Activated T-cell treated with anti-CD3 and anti-CD28 coated beads, Interleukin-2, amount 50 U/mL, for 72 hours (primary cell): ENCODE measurements at regions not wholly inside any gene's neighbourhood (a gene's known extent, or its start where the extent isn't known, plus 50 kb on each side); places are given as distances from the start of the nearest gene placed in this dataset.

Experiments used
- ATAC-seq, 2 donors: fragments of 150-1000 bp; cut with Tn5 transposase; replicated peaks in 1 of 2; 2 replicates each; pipeline ENCODE4 v1.10.0; 2021; ENCODE audit warnings: moderate library complexity in 2 of 2, mild to moderate bottlenecking in 1 of 2
- DNase-seq, 2 donors: peaks; one replicate each; pipeline ENCODE4 v3.0.0; 2021 to 2022; ENCODE audit warnings: mixed read lengths in 1 of 2
- H3K27ac Mint-ChIP-seq: one replicate; pipeline ENCODE4 v1.8.0; 2022; ENCODE audit warnings: mild to moderate bottlenecking, moderate library complexity, mixed read lengths
- H3K27me3 Mint-ChIP-seq: one replicate; pipeline ENCODE4 v1.8.0; 2022; ENCODE audit warnings: low read depth, mixed read lengths
- H3K36me3 Mint-ChIP-seq, 2 donors: one replicate each; pipeline ENCODE4 v1.8.0; 2022; ENCODE audit warnings: mixed read lengths in 2 of 2, mild to moderate bottlenecking in 1 of 2; ENCODE audit not compliant: insufficient read depth in 2 of 2
- H3K4me1 Mint-ChIP-seq: one replicate; pipeline ENCODE4 v1.8.0; 2022; ENCODE audit warnings: low read depth, mixed read lengths
- H3K4me3 Mint-ChIP-seq, 2 donors: one replicate each; pipeline ENCODE4 v1.8.0; 2022; ENCODE audit warnings: mild to moderate bottlenecking in 2 of 2, mixed read lengths in 2 of 2, moderate library complexity in 2 of 2
- H3K9me3 Mint-ChIP-seq, 2 donors: one replicate each; pipeline ENCODE4 v1.8.0; 2022; ENCODE audit warnings: mixed read lengths in 2 of 2

DNA sequence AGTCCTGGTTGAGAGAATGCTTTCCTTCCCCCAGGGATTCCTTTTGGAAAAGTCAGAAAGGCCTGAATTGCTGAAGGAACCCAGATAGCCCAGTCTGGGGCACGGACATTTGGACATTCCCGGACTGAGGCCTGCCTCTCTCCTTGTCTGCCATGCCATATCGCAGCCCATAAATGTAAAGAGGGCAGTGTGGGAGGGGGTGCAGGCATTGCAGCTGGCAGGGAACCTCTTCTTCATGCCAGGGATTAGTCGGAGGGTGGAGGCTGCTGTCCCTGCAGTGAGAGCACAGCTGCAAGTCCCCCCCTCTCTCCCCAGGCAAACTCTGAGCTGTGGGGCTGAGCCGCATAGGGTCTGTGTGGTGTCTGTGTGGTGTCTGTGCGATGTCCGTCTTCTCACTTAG is 486.0 kb upstream of the MKI67 start:
- Mint-ChIP-seq H3K36me3 (no peaks in the 10 kb centered on the region), H3K9me3 (peaks cover 0 to 1% of the 10 kb centered on the region in 2 donors), H3K4me1 (no peaks in the 10 kb centered on the region), H3K27me3 (no peaks in the 10 kb centered on the region), H3K4me3 (no peak overlapping the region), H3K27ac (no peak overlapping the region)
- no peak for DNase-seq
- no peak for ATAC-seq

DNA sequence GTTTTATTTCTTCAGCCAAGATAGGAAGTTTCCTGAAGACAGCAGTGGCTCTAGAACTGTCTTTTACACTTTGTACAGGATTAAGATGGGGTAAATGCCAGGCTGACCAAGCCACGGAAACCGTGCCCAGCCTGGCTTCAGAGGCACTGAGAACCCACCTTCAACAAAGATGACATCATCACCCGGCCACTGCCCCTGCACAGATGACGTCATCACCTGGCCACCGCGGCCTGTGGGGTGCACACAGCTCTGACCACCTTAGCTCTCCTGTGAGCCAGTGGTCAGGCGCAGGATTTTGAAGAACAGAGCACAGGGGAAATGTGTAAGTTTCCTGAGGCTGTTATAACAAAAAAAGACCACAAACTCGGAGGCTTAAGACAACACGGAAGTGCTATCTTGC is 486.4 kb upstream of the MKI67 start:
- Mint-ChIP-seq H3K27me3 (no peaks in the 10 kb centered on the region), H3K27ac (no peak overlapping the region), H3K4me1 (no peaks in the 10 kb centered on the region), H3K36me3 (no peaks in the 10 kb centered on the region), H3K9me3 (peaks cover 0 to 1% of the 10 kb centered on the region in 2 donors), H3K4me3 (no peak overlapping the region)
- ATAC-seq (no peak), DNase-seq (no peak)

DNA sequence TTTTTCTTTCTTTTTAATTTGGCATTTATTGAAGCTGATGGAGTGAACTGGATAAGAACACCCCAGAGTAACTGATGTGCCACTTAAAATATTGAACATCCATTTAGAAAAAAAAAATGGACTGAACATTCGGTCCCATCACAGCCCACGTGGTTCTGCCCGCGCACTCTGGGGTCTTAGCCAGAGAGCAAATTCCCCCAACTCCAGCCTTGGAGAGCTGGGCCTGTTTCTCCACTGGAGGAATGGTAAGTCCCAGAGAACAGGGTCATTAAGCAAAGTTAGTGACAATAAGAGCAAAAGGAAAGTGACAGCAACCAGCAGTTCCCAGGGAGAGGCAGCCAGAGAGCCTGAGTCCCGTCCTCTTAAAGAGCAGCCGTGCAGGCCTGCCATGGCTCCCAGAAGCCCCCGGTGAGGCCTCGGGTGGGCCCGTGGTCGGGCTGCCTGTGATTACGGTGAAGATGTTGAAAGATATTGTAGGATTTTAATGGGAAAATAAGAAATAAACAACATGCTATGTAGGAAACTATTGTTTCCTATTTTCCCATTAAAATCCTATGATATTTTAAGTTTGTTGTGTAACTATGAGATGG is 487.9 kb upstream of the MKI67 start:
- H3K36me3 Mint-ChIP-seq = no peaks in the 10 kb centered on the region
- peaks cover 0 to 1% of the 10 kb centered on the region in 2 donors for H3K9me3 Mint-ChIP-seq
- H3K27me3 Mint-ChIP-seq = no peaks in the 10 kb centered on the region
- no peak for ATAC-seq
- H3K27ac Mint-ChIP-seq = no peak overlapping the region
- H3K4me1 Mint-ChIP-seq = no peaks in the 10 kb centered on the region
- no peak for DNase-seq
- no peak overlapping the region for H3K4me3 Mint-ChIP-seq

DNA sequence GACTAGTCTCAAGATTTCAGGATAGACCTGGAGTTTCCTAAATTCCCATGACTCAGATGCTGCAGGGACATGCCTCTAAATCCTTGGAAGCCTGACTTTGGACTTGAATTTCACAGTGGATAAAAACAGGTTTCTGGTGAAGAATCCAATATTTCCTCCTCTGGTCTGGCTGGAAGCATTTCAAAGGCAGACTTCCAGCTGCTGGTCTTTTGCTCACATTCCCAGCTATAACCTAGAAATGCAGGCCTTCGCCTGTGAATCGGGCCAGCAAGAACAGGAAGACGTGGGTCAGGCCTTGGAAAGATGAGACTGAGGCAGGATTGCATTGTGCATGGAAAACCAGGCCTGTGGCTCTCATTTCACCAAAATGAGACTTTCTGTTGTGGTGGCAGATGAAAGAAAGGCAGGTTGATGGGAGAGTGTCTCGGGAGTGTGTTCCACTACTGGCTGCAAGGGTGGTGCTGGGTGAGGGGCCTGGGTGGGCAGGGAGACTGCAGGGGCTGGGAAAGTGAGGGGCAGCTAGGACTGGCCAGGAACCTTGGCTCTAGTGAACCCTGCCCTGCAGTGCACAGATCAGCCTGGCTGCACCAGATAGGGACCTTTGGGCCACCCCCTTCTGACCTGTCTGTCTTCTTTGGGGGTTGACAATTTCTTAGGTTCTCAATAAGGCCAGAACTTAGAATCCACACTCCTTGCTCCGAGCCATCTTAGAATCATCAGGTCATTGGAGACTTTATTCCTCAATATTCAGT is 488.8 kb upstream of the MKI67 start:
- no peaks in the 10 kb centered on the region for H3K4me1 Mint-ChIP-seq
- ATAC-seq = no peak
- H3K36me3 Mint-ChIP-seq = no peaks in the 10 kb centered on the region
- no peak overlapping the region for H3K27ac Mint-ChIP-seq
- H3K4me3 Mint-ChIP-seq = no peak overlapping the region
- peaks cover 0 to 1% of the 10 kb centered on the region in 2 donors for H3K9me3 Mint-ChIP-seq
- H3K27me3 Mint-ChIP-seq = no peaks in the 10 kb centered on the region
- no peak for DNase-seq

DNA sequence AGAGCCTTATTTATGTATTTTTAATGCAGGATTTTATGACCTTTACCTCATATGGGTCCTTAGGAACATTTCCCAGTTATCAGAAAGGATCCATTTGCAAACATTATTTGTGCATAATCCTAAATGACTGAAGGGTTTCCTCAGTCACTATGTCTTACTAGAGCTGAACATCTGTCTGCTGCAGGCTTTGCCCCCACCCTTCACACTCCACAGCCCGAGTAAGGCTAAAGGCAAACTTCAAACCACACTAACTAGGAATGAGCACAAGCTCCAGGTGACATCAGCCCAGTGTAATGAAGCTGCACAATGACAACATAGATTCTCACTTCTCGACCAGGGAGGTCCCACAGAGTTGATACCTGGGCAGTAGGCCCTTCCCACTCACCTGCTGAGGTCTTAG is 491.3 kb upstream of the MKI67 start:
- no peaks in the 10 kb centered on the region for H3K27me3 Mint-ChIP-seq

DNA sequence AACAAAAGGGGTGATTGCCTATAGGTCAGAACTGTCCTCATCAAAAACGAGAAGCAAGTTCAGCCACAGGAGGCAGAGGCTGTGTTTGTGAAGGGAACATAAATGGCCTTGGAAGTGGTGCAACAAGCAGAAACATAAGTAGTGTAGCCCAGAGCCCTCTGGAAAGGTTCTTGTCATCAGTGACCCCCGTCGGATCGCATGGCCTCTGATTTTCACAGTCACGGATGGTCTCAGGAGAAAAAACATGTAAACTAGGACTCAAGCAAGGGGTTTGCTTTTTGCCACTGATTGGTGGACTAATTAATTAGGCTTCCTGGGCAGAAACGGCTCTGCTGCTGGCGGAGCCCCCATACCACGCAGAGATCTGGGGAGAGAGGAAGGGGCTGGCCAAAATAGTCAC is 496.5 kb upstream of the MKI67 start:
- Mint-ChIP-seq H3K4me3 (no peak overlapping the region), H3K4me1 (no peaks in the 10 kb centered on the region), H3K27me3 (no peaks in the 10 kb centered on the region), H3K9me3 (no peaks in the 10 kb centered on the region), H3K27ac (no peak overlapping the region), H3K36me3 (no peaks in the 10 kb centered on the region)
- DNase-seq (no peak), ATAC-seq (no peak)

More for the DNA sequence above, 491.3 kb upstream of the MKI67 start:
- no peaks in the 10 kb centered on the region for H3K36me3 Mint-ChIP-seq
- H3K9me3 Mint-ChIP-seq = peaks cover 0 to 1% of the 10 kb centered on the region in 2 donors
- H3K4me3 Mint-ChIP-seq = no peak overlapping the region
- no peak overlapping the region for H3K27ac Mint-ChIP-seq
- no peaks in the 10 kb centered on the region for H3K4me1 Mint-ChIP-seq
- DNase-seq (no peak), ATAC-seq (no peak)

DNA sequence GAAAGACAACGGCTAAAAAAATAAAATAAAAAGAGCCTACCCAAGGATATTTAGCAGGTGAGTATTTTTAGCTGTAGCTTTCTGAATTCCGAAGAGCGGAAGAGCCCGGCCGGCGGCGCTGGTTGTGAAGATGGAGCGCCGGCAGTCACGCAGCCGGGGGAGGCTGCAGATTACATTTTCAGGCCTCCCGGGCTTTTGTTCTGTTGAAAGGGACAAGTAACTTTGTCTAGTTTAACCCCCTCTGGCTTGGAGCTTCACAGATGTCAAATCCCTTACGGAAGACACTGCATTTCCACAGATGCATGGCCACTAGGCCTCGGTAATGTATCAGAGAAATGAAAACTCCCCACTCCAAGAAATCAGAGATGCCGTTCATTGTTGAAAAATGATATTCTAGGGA is 497.6 kb upstream of the MKI67 start:
- Mint-ChIP-seq H3K36me3 (no peaks in the 10 kb centered on the region), H3K4me3 (no peak overlapping the region), H3K27ac (no peak overlapping the region), H3K9me3 (no peaks in the 10 kb centered on the region), H3K4me1 (no peaks in the 10 kb centered on the region), H3K27me3 (no peaks in the 10 kb centered on the region)
- no peak for DNase-seq
- ATAC-seq = no peak

DNA sequence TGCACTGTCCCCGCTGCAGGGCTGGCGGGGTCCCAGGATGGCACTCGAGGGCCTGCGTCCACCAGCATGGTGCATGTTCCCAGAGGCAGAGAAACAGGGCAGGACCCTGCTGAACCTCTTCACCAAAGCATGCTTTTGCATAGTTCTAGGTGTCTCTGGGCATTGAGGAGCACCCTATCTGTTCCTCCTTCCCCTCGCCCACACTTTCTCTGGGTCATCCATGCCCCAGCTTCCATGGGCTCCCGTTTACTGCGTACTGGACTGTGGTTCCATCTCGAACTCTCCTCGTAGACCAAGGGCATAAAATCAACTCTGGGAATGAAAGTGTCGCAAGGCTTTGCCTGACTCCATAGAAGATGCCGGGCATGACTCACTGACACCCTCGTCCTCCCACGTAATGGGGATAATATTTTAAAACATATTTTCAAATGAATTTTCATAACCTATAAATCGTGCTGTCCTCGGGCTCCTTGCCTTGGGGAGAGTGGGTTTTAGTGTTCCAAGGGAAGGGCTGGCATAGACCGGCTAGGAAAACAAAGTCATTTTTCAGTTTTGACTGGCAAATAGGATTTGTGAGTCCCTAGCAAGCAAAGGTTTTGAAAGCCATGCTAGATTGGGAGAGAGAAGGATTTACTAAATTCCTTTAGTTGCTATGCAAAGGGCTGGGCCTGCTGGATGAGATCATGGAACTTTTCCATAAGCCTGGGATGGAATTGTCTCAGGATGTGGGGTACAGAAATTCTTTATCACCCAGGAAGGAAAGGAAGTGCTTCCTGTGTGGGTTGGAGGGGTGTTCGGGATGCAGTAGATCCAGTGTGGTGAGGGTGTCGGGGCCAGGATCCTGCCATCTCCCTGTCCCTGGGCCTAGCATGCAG is 498.7 kb upstream of the MKI67 start:
- Mint-ChIP-seq H3K4me1 (no peaks in the 10 kb centered on the region), H3K27ac (no peak overlapping the region), H3K4me3 (no peak overlapping the region), H3K27me3 (no peaks in the 10 kb centered on the region), H3K36me3 (no peaks in the 10 kb centered on the region), H3K9me3 (no peaks in the 10 kb centered on the region)
- DNase-seq (no peak), ATAC-seq (no peak)

DNA sequence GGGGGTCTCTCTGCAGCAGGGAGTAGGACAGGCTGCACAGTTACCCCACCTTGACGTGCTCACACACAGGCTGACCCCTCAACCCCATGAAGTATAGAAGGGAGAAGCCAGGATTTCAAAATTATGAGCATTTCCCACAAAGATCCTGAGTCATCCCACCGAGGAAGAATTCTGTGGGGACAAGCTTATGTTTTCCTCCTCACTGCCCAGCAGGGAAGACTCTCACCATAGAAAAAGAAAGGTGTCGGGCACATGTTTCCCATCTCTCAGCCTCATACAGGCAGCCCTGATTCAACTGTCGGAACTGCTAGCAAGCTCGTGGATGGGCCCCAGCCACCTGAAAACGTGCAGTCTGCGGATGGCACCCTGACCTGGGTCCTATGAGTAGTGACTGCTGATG is 499.7 kb upstream of the MKI67 start:
- Mint-ChIP-seq H3K27ac (no peak overlapping the region), H3K4me3 (no peak overlapping the region), H3K9me3 (no peaks in the 10 kb centered on the region), H3K4me1 (no peaks in the 10 kb centered on the region), H3K36me3 (no peaks in the 10 kb centered on the region), H3K27me3 (no peaks in the 10 kb centered on the region)
- DNase-seq (no peak), ATAC-seq (no peak)

DNA sequence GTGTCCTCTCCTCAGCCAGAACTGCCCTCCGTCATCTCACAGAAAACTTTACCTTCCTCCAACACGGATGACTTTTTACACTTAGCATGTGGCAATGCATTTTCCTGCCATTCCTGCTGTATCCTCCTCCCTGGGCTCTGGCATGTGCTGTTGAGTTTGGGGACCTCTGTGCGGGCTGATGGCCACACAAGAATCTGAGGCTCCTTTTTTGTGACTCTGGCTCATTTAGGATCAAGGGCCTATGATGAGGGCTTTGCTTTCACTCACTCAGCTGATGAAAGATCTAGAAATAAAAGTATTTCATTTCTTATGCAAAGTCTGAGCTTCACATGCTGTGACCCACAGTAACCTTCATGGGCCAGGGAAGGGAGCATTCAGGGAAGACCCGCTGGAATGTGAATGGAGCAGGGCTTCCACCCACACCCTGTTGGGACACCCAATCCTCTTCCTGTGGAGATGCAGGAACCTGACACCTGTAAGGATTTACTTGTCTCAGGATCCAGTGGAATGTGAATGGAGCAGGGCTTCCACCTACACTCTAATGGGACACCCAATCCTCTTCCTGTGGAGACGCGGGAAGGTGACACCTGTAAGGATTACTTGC is 500.3 kb upstream of the MKI67 start:
- no peak for DNase-seq
- Mint-ChIP-seq H3K27ac (no peak overlapping the region), H3K36me3 (no peaks in the 10 kb centered on the region), H3K9me3 (no peaks in the 10 kb centered on the region), H3K4me3 (no peak overlapping the region), H3K27me3 (no peaks in the 10 kb centered on the region), H3K4me1 (no peaks in the 10 kb centered on the region)
- no peak for ATAC-seq

DNA sequence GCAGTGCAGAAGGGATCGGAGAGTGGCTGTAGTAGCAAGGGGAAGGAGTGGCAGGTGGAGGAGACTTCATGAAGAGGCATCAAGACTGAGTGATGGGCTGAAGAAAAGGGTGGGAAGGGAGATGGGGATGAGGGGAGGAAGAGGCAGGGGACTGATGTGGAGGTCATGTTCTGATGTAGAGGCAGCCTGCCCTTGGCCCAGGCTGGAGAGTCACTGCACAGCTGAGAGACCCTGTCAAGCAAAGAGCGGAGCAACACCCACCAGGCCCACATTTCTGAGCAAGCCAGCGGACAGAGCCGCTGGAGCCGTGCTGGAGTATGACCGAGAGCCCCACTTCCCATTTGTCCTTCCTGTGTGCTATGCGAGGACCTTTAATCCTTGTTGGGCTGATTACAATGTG is 501.6 kb upstream of the MKI67 start:
- Mint-ChIP-seq H3K27ac (no peak overlapping the region), H3K27me3 (peaks cover 11% of the 10 kb centered on the region), H3K9me3 (no peaks in the 10 kb centered on the region), H3K4me3 (no peak overlapping the region), H3K36me3 (no peaks in the 10 kb centered on the region), H3K4me1 (no peaks in the 10 kb centered on the region)
- no peak for DNase-seq
- no peak for ATAC-seq

DNA sequence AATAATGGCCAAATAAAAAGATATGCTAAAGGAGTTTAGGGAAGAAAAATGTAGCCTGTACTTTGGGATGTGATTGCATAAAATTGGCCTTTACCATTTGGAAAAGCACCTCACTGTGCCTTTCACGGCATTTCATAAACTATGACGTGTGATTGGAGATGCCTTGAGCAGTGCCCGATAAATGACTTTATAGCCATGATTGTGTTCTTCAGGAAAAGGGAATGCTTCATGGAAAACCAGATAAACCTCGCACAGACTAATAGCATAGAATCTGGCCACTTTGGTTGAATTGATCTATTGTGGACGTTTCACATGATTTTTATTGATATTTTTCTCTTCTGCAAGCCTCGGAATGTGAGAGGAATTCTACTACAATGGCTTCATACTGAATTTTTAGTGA is 502.0 kb upstream of the MKI67 start:
- H3K9me3 Mint-ChIP-seq = no peaks in the 10 kb centered on the region
- H3K27me3 Mint-ChIP-seq = peaks cover 12% of the 10 kb centered on the region
- DNase-seq = no peak
- ATAC-seq = no peak
- no peaks in the 10 kb centered on the region for H3K36me3 Mint-ChIP-seq
- no peak overlapping the region for H3K4me3 Mint-ChIP-seq
- H3K27ac Mint-ChIP-seq = no peak overlapping the region
- no peaks in the 10 kb centered on the region for H3K4me1 Mint-ChIP-seq
